ENCODE measurements at regions not wholly inside any gene's neighbourhood (a gene's known extent, or its start where the extent isn't known, plus 50 kb on each side); places are given as distances from the start of the nearest gene placed in this dataset.
"Not testable (repeated sequence)": the region's sequence is repeated elsewhere in the genome, so short reads cannot be mapped to it uniquely, and the experiment has no call there.

DNA sequence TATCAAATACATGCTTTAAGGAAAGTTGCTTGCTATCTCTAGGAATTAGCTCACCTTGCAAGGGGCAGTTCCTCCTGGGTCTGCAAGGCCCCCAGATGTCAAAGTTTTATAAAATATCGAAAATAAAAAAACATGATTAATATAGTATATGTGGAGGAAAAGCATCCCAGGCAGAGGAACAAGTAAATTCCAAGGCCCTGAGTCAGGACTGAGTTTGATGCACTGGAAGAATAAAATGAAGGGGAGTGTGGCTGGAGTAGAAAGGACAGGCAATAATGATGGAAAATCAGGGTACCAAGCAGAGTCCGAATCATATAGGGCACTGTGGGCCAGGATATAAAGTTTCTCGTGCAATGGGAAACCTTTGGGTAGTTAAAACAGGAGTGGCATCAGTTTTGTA, 112.4 kb upstream of the EEPD1 start:
- DNase-seq: no peak

DNA sequence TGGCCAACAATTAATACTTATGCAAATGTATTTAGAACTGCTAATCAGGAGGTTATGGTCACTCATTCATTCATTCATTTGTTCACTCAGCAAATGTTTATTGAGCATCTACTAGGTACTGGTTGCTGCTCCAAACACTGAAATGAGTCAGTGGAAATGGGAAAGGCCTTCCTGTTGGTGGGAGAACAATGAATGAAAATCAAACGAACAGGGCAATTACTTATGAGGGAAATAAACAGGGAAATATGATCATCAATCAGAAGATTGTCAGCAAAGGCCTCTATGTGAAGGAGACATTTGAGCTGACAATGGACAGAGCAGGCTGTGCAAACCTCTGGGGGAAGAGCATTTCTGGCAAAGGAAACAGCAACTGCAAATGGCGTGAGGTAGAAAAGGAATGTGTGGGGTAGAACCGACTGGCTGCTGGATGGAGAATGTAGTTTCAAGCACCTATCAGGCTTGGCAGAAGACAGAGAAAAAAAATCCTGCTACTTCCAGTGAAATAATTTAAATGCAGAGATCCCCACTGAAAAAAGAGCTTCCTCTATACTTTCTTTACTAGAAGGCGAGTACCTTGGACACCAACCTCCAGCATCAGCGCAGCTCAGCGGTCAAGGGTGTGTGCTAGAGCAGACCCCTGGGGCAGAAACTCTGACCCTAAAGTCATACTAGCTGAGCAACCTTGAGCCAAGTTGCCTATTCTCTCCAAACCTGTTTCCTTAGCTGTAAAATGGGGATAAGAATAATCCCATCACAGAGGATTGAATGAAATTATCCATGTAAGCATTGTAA, 108.8 kb upstream of the EEPD1 start:
- no peak for DNase-seq

DNA sequence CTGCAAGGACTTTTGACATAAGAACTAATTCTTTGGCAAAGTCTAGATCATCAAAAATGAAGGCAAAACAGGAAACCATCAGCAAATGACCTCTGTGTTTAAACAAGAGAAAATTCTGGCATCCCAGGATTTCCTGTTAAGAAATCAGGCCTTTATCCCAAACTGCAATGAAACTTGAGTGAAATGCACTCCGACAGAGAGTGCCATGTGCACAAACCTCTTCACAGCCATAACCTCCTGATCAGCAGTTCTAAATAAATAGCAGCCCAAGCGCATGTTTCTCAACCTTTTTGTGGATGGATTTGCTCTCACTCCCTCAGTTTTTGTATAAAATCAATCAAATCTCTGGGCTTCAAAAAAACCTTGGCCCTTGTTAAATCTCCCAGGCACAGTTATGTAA, 107.7 kb upstream of the EEPD1 start:
- no peak for DNase-seq

DNA sequence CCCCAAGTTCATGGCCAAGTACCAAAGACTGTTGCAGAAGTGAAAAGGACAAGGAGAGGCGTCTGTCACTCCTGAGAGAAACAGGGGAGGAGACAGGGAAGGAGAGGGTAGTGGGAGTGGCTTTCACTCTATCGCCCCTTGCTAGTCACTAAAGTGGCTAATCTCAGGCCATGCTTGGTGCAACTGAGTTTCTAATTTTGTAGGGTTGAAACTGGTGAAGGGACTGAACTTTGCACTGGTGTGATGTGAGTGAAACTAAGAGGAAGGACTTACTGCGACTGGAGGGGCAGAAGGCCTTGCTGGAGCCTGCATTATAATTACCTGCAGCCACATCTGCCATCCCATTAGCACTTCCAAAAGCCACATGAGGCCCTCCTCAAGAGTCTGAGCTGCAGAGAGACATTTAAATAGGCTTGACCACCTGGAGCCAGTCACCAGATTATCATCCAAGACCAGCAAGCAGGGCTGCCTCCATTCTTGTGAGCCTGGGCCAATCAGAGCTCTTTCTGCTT, 107.2 kb upstream of the EEPD1 start:
- no peak for DNase-seq

DNA sequence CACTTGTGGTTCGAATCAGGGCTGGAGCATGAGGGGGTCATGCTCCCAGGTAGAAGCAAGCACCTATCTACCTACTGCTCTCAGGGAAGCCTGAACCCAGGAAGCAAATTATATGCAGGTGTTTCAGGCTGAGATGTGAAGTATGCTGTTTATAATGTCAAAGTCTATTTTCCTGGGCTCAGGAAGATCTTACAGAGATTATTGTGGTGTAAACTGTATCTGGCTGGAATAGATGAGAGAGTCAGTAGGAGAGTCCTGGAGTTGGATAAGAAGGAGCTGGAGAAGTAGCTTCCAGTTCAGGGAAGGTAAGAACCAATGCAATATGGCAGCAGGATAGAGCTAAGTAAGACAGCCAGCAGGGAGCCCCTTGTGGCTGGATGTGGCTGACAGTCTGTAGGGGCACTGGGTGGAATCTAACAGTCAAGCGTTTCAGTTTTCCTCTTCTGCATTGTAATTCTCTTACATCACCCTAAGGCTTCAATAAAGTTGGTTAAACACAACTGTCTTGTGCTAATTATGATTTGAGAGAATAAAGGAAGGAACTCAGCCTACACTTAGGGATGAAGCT, 105.9 kb upstream of the EEPD1 start:
- DNase-seq: no peak

DNA sequence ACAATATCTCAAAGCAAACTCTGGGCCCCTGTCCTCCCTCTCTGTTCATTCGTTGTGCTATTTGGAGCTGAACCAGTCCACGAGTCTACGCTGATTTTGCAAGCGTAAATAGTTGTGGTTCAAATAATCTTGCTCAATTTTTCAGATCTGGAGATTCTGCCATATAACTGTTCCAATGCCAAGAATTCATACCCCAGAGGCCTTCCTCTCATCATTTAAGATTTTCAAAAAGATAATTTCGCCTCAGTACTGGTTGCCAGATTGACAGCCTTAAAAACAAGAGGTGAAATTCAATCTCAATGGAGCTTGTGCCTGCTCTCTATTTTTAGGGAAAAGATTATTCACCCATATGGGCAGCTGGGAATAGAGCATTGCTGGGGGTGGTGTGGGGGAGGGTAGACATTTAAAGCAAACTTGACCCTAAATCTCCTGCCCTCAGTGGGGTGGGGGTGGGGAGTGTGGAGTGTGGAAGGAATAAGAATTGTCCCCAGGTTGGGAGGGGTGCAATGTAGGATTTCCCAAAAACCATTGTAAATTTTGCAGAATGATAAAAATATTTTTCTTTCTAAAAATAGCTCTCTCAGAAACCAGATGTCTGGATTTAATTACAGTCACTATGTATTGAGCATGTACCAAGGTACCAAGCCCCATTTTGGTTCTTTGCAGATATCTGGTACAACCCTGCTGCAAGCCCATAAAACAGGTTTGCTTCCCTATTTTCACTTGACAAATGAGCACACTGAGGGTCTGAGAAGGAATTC, 104.7 kb upstream of the EEPD1 start:
- no peak for DNase-seq

DNA sequence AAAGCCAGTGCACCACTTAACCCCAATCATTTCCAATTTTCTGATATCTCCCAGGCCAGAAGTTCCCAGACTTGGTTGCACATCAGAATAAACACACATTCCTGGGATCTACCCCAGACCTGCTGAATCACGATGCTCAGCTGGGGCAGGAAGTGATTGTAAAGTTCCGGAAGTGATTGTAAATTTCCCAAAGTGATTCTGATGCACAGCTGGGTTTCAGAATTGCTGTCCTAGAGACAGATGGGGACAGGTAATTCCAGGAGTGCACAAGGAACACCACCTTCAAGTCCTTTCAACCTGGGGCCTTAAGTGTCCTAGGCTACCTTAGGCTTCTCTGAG, 104.2 kb upstream of the EEPD1 start:
- no peak for DNase-seq

DNA sequence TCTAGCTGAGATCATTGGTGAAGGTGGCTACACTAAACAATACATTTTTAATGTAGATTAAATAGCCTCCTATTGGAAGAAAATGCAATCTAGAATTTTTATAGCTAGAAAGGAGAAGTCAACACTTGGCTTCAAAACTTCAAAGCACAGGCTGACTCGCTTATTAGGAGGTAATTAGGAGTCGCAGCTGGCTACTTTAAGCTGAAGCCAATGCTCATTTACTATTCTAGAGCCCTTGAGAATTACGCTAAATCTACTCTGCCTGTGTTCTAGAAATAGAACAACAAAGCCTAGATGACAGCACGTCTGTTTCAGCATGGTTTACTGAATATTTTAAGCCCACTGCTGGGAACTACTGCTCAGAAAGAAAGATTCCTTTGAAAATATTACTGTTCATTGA, 101.6 kb upstream of the EEPD1 start:
- DNase-seq: peak; percentile 54

DNA sequence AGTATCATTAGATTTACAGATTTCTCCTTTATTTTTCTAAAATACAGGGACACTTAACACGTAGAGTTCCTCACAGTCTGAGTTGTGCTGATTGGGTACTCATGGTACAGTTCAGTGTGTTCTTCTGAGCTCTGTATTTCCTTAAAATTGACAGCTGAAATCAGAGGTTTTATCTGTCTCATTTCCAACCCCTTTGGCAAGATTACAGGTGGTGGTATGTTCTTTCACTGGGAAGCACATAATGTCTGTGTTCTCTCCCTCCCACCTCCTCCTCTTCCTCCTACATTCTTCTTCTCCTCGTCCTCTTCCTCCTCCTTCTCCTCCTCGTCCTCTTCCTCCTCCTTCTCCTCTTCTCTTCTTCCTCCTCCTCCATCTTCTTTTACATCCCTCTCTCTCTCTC, 99.5 kb upstream of the EEPD1 start:
- no peak for DNase-seq

DNA sequence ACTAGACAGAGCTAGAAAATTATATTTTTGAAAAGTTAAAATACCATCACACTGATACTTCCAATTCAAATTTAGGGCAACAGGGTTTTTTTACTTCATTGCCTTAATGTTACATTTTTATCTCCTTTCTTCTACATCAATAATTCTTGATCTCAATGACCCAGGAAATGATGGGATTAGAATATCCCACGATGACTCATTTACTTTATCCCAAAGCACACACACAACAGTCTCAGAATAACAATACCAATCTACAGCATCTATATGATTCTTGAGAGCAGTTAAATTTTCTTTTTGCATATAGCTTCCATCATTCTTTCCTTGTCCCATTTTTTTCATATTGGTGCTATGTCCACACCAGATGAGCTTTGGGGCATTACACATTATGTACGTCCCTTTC, 98.4 kb upstream of the EEPD1 start:
- no peak for DNase-seq

DNA sequence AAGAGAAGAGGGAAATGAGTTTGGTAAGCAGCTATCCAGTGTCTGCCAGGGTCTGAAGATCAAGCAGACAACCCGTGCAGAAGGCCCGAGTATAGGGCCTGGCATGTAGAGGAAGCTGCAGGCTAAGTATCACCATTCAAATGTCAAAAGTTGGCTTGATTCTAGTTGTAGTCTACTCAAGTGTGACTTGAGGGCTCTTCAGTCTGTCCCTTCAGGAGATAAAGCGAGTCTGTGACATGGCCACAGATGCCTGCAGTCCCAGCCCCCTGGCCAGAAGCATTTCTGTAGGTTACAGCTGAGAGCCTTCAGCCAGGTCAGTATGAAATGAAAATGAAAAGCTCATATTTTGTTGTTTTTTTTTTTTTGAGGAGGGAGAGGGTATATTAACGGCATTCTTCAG, 97.8 kb upstream of the EEPD1 start:
- no peak for DNase-seq

DNA sequence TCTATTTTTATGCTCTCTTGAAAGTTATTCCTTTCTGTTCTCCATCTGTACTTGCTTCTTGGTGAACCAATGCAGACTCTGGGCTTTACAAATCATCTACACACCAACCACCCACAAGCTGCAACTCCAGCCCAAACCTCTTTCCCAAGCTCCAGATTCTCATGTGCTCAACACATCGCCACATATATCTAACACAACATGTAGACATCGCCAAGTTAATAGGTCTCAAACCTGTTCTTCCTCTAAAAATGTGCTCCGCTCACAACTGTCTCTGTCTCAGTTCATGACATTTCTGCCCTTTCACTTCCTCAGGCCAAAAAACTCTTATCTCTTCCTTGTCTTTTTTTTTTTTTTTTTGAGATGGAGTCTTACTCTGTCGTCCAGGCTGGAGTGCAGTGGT, 95.7 kb upstream of the EEPD1 start:
- no peak for DNase-seq

DNA sequence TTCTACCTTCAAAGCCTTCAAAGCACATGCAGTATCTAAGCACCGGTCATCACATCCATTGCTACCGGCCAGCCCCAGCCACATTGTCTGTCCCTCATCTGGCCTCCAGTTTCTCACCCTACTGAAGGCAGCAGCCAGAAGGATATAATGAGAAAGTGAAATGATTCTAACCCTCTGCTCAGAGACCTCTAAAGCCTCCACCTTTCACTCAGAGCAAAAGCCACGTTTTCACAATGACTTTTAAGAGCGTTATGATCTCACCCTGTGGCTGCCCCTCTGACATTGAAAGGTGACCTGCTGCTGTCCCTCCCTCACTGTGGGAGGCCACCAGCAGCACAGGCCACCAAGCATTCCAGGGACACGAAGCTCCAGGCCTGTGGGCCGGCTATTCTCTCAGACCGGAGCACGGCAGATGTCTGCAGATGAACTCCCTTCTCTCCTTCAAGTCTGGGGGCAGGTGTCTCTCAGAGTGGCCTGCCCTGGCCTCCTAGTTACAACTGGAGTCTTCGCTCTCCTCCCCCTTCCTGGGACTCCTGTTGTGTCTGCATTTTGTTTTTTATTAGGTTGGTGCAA, 94.9 kb upstream of the EEPD1 start:
- DNase-seq: no peak

DNA sequence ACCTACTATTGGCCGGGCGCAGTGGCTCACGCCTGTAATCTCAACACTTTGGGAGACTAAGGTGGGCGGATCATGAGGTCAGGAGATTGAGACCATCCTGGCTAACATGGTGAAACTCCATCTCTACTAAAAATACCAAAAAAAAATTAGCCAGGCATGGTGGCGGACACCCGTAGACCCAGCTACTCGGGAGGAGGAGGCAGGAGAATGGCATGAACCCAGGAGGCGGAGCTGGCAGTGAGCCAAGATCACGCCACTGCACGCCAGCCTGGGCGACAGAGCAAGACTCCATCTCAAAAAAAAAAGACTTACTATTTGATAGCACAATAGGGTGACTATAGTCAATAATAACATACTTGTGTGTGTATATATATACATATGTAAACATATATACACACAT, 92.7 kb upstream of the EEPD1 start:
- DNase-seq: not testable (repeated sequence)

DNA sequence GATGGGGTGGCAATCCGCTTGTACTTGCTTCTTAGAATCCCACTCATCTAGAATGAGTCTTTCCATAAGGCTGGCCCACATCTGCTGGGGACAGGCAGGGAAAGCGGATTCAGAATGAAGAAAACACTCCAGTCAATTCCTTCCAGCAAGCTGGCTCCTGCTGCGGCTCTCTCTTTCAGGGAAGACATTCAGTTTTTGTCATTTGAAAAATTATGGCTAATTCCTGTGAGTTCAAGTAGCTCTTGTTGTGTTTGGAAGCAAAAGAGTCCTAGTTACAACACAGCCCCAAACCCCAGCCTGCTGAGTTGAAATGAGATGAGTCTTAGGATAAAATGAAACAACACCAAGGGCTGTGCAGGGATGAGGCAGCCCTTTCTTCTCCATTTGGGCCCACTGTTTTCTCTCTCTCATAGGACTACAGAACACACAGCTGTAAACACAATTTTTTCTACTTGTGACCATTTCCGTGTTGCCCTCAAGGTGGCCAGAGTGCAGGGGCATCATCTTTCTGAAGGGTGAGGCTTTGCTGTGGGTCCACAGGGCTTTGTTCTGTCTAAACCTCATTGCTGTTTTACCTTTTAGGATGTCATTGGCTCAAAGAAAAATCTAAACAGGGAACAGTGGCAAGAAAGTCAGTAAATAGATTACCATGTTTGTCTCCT, 90.8 kb upstream of the EEPD1 start:
- no peak for DNase-seq

DNA sequence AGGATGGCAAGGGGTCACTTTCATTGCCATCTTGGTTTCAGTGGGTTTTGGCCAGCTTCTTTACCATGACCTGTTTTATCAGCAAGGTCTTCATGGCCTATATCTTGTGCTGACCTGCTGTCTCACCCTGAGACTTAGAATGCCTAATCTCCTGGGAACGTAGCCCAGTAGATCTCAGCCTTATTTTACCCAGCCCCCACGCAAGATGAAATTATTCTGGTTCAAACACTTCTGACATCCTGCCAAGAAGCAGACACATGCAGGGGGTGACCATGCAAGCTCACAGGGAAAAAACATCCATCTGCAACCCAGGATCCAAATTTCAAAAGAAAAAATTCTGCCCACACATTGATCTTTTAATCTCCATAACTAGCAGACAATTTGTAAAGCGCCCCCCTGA, 88.4 kb upstream of the EEPD1 start:
- DNase-seq: no peak

DNA sequence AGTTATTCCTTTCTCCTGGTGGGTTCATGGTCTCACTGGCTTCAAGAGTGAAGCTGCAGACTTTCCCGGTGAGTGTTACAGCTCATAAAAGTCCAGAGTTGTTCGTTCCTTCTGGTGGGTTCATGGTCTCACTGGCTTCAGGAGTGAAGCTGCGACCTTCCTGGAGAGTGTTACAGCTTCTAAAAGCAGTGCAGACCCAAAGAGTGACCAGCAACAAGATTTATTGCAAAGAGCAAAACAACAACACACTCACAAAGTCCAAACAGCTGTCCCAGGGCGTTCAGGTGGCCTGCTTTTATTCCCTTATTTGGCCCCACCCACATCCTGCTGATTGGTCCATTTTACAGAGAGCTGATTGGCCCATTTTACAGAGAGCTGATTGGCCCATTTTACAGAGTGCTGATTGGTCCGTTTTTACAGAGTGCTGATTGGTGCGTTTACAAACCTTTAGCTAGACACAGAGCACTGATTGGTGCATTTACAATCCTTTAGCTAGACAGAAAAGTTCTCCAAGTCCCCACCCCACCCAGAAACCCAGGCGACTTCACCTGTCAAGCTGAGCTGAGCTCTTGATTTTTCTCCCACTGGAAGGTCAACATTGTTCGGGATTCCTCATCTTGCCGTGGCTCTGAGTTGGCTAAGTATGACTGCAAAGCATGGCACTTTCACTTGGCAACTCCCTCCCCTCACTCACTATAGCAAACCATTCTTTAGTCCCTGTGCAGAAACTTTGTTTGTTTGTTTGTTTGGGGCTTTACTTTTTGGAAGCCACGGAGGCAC, 87.3 kb upstream of the EEPD1 start:
- DNase-seq: not testable (repeated sequence)

DNA sequence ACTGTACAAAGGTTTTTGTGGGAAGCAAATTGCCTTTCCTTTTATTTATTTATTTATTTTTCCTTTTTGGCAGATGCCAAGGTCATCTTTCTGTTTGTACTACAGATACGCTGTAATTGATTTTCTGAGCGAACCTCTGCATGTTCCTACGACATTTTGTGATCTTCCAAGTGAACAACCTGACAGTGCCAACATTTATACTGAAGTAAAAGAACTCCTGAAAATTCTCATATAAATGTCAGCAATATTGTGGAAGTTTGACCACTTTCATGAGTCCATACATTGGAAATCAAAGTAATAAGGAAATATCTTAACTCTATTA, 86.8 kb upstream of the EEPD1 start:
- DNase-seq: no peak

DNA sequence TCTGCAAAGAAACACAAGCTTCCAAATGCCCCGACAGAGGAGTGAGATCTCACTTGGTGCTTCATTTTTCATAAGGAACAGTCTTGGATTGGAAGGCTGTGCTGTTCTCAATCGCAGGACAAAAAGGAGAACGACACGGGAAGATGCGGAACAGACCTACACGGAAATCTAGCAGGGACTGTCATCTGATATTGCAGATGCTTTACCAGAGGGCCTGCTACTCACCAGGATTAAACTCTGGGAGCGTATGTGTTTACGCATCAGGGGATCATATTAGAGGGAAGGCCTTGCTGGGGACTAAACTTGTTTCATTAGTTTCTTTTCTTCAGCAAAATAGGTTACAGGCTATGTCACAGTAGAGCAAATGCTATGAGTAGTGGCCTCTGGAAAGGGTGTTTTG, 82.8 kb upstream of the EEPD1 start:
- no peak for DNase-seq

DNA sequence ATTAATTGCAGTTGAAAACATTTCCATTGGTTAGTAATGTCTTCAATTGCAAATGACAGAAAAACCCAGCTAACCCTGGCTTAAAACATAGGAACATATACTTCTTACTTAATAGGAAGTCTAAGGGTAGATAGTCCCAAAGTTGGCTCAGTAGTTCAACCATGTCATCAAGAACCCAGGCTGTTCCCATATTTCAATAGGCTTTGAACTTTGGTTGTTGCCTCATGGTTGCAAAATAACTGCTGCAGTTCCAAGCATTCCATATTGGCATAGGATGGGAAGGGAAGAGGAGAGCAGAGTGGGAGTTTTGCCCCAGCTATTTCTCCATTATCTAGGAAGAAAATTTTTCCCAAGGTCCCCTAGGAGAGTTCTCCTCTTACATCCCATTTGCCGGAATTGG, 81.4 kb upstream of the EEPD1 start:
- no peak for DNase-seq

DNA sequence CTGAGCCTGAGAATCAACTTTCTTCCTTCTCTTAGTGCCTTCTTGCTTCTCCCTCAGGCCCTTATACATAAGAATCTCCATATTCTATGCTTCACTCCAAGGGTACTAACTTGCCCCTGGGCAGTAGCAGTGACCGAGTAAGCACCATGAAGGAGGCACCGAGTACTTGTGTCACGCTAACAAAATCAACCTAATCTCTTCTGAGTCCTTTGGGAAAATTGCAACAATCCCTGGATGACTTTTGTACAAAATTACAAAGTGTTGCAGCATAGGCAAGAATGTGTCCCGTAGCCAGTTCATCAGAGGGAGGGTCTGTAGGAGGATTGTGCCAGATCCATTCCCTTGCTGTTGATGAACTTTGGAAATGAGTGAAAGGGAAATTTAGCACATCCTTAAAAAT, 80.4 kb upstream of the EEPD1 start:
- no peak for DNase-seq

DNA sequence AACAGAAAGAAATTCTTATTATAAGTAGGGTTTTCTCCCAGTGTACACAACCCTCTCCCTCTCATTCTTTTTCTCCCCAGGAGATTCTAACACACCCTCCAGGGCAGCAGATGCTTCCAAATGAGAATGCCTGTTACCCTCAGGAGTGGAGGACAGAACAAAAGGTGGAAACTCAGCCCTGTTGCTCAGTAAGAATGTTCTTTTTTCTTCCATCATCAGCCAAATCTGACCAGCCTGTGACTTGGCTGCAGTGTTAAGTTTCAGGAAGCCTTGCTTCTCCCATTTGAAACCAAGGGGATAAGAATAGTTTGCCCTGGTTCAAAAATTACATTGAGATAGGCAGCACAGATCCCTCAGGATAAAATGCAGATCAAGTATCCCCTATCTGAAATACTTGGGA, 77.5 kb upstream of the EEPD1 start:
- no peak for DNase-seq

DNA sequence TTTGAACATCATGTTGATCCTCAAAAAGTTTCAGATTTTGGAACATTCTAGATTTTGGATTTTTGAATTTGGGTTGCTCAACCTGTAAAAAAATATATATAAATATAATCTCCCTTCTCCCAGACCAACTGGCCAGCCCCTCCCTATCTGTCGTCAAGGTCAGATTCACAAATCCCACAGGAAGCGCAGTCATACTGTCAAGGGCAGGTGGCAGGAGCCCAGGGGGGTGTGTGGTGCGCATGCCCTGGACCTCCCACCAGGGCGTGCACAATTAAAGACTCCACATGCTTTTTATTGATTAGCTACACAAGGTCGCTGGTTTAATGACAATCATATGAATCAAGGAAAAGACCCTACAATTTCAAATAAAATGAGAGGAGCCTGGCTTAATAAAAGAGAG, 77.0 kb upstream of the EEPD1 start:
- no peak for DNase-seq
